Inferior parietal cortex (tissue), 1 donor: ENCODE measurements at regions not wholly inside any gene's neighbourhood (a gene's known extent, or its start where the extent isn't known, plus 50 kb on each side); places are given as distances from the start of the nearest gene placed in this dataset.

Experiments used
- DNase-seq: peaks from one replicate; pipeline ENCODE4 v3.0.0-alpha.2; 2016; ENCODE audit errors: extremely low spot score

DNA sequence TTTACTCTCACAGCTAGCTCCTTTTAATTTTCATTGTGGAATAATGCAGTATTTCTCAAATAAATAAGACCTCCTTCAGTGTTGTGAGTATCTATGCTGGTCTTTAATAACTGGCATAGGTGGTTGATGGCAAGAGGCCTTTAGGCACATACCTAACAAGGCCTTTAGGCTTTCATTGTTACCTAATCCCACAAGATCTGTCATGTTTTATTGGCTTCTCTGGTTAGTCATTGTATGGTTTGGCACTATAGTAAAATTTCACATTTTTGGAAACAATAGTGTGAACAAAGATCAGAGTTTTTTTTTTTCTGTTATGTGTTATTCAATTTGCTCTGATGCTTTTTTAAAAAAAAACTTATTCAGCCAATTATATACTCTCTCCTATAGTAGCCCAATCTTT lies 89.8 kb upstream of the NEUROD1 start:
- no peak for DNase-seq

DNA sequence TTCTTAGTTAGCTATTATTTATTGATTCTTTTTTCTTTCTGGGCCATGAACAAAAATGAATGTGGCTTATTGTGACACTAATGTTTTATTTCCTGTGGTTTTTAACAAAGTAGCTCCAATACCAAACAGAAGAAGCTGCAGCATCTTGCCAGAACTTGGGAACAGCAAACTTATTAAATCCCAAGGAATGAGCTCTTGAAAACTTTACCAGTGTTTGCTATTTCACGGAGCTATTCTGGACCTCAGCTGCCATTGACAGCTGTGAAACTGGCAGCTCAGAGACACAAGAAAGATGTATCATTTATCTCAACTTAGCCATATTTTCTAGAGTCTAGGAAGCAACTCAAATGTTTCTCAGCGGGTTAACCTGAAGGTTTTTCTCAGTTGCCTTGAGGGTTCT lies 91.0 kb upstream of the NEUROD1 start:
- DNase-seq, result no peak

DNA sequence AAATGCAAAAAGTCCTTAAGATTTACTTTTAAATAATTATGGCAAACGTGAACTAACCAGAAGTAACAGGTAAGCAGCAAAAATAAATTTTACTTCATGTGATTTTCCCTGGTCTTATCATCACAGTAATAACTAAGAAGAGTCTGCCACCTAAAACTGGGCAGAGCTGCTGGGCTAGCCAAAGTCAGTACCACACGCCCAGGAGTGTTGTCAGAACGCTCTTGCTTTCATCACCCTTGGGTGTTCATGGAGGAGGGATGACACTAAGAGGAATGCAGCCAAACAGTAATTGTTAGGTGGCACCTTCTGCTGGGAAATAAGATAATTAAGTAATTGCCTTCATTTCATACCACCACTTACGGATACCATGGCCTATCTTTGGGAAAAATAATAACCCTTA lies 92.0 kb upstream of the NEUROD1 start:
- no peak for DNase-seq

DNA sequence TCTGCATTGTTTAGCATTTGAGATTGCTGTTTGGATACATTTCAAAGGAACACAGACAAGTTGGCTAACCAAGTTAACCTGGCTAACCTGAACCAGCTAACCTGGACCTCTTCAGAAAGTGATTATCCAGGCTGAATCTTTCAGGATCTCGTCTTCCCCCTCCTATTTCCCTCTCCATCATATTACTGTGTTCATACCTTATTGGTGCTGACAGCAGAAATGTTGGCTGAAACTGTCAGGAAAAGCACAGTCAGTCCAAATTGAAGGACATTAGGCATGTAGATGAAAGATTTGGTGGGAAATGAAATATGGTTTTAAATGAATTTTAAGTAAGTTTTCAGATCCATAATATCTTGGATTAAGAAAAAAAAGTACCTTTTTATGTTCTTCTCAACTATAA lies 92.5 kb upstream of the NEUROD1 start:
- DNase-seq, result no peak

DNA sequence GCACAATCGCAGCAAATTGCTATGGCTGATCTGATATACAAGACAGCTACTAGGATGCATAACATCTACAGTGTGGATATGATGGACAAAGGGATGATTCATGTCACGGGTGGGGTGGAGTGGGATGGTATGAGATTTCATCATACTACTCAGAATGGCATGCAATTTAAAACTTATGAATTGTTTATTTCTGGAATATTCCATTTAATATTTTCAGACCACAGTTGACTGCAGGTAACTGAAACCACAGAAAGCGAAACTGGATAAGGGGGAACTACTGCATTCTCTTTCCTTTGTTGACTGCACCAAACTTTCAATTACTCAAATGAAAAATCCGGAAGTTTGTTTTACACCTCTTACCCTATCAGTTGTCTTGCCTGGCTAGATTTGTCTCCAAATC lies 94.4 kb upstream of the NEUROD1 start:
- DNase-seq, result no peak

DNA sequence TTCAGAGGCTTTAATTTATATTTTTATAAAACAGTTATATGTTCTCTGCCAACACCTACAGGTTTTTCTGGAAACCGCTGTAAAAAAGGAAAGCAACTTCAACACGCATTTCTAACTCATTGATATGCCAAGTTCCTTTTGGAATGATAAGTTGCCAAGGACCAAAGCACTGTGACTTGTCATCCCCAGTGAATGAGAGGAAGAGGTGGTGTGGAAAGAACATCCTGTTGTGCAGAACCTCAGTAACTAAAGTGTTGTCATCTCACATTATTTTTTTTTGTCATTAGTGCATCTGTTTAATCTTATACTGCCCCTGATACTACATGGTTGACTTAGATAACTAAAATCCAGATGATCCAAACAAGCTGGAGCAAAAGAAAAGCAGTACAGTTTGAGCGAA lies 96.0 kb upstream of the NEUROD1 start:
- DNase-seq, result no peak

DNA sequence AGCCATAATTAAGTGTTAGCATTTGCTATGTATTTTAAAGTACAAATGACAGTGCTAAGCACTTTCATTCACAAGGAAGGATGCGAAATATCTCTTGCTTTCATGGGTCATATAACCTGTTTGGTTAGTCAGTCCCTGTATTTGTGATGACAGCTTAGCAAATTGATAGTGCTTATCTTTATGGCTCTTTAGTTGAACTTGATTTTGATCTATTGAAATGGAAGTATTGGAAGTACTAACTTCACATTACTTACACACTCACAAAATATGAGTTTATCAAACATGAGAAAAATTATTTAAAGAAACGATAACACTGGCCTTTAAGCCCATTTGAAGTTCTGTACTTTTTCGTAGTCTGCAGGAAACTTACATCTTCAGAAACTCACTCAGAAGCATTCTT lies 97.4 kb upstream of the NEUROD1 start:
- no peak for DNase-seq

DNA sequence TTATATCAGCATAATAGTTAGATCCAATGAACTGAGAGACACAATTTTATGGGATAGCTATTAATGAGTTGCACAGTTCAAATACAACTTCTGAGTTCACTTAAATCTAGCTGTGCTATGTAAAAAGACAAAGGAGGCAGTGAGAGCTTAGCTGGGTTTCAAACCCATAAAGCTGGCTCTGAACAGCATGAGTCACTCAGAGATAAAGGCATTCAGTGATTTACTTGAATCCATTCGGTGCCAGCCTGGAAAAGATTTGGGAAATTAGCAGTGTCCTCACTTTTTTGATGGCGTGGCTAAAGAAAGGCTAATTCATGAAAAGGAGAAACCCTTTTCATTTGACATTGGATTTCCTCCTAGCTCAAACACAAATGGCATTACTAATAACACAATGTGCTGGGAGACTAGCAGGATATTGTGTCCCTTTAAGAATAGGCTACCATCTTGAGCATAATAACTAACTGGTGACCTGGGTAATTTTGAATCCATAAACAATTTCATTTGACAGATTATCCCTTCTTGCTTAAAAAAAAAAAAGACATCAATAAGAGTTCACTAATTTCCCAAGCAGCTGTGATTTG lies 98.4 kb upstream of the NEUROD1 start:
- no peak for DNase-seq

DNA sequence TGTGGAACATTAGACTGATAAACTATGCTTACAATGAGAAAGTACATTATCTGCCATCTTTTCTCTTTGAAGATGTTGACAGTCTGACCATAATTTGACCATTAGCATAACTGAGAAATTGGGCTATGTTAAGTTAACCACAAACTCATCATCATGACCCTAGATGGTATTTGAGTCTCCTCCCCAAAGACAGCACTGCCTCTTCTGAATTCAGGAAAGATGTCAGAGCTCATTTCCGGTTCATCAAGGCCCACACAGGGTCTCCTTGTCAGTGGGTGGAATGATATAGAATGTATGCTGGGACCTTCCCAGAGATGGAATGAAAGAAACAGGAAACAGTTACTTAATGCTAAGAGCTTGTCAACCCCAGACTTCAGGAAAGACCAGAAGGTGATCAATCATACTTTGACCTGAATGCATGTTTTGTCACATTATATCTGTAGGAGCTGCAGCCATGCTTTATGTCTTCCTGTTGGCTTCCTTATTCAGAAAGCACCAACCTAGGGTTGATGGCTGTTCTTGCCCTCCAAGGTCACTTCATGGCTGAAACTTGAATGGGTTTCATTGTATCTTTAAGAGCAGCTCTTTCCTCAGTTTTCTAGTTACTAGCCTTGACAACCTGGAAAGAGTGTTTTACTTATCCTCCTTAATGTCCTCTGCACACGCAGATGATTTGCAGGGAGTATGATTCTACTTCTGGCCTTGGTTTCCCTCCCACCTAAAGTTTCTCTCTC lies 99.1 kb upstream of the NEUROD1 start:
- no peak for DNase-seq

DNA sequence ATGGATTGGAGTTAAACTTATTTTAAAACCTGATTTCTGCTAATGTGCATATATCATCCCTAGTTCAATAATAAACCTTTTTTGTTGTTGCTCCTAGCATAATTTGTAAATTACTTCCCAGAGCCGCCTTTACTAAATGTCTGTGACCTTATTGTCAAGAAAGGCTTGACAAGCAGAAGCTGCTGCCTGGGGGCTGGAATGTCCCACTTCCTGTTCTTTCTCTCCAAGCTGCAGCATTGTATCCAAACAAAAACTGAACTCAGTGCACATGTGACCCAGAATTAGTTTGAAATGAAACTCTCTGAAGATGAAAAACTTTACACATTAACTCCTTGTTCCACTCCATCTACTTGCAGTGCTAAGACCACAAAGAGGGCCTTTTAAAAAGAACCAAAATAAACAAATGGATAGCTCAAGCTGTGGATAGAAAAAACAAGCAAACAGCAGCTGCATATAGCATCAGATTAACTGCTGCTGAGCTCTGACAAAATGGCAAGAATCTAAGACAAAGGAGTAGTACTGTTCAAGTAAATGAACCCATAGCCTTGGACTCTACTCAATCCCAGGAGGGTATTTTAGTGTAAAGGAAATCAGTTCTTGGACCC lies 99.8 kb upstream of the NEUROD1 start:
- DNase-seq, result no peak

DNA sequence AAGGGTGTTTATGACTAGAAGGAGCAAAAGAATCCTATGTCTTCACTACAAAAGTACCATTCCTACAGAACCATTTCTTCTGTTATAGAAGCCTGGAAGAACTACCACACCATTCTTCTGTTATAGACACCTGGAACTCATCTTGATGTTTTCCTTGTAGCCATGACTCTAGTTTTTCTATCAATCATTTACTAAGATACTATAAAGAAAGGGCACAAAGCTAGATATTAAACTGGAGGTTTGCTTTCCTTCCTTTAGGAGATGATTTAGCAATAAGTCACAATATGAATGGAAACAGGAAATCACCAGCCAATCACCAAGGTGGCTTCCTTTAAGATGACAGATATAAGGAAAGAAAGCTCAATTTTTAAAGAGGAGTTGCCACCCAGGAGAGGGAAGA lies 100.3 kb upstream of the NEUROD1 start:
- no peak for DNase-seq

DNA sequence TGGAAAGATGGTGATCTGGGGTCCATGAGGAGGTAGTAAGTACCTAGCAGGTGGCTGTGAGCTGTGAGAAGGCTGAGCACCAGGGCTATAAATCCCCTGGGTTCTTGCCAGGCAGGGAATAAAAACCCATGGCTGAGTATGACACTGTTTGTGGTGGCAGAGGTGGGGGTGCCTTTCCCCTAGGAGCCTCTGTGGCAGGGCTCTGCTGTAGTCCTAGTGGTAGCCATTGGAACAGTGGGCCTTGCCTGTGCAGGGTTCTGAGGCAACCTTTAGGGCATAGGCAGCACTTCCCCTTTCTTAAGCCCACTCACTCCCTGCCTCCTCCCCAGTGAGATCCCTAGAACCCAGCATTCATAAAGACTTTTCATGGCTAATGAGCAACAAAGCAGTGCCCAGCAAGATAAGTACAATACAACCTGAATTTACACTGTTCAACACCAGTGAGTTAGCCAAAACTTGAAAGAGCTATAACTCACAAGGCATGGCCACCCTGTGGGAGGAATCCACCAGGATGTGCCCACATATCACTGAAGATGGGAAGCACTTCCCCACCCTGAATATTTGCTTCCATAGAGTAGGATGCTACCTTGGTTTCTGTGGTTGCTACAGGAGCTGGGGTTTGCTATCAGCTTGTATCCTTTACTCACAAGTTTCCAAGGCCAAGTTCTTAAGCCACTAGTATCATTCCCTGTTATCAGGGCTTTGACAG lies 100.9 kb upstream of the NEUROD1 start:
- no peak for DNase-seq

DNA sequence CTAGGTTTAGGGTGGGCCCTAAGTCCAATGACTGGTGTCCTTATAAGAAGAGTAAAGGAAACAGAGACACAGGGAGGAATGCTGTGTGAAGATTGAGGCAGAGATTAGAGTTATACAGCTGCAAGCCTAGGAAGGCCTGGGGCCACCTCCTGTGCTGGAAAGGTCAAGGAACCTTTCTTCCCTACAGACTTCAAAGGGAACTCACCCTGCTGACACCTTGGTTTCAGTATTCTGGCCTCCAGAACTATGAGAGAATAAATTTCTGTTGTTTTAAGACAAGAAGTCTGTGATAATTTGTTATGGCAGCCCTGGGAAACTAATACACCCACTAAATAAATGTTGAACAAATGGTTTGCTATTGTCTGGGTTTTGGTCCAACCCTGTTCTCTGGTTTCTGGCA lies 102.3 kb upstream of the NEUROD1 start:
- no peak for DNase-seq

DNA sequence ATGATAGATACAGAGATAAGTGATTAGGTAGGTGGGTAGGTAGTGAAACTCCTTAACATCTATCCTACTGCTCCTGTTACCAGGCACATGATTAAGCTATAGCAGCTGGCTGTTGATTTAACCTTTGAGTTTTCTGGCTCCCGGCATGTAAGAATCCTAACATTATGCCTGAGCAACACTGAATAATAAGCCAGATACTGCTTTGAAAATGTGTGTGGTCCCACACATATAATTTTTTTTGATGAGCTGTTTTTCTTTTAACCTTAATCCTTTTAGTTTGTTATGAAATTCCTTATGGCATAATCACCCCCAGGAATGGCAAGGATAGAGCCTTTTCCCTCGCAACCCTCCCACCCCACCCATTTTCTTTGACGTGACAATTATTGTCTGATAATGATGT lies 104.2 kb upstream of the NEUROD1 start:
- DNase-seq, result no peak

DNA sequence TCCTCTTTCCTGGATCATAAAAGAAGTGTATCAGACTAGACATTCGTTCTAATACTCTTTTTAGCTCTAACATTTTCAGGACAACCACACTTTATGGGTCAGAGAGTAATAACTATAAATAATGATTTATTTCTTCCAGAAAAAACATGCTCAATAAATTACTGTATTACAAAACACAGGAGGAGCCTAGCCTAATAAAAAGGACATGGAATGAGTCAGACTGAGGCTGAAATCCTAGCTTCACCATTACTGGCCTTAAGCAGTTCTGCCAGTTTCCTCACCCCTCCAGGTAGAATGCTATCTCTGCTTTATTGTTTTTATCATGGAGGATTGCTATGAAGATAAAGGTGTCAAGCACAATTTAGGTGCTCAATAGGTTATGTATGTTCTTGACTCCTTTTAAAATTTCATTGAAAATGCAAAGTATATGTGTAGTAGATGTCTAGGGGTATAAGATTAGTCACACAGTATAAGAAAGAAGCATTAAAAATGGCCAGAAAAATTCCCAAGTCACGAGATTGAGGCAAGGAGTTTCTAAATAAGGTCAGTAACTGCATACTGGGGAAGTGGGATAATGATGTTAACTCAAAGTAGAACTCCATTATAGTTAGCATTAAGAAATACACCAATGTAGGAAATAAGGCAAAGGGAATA lies 105.5 kb upstream of the NEUROD1 start:
- DNase-seq, result no peak

DNA sequence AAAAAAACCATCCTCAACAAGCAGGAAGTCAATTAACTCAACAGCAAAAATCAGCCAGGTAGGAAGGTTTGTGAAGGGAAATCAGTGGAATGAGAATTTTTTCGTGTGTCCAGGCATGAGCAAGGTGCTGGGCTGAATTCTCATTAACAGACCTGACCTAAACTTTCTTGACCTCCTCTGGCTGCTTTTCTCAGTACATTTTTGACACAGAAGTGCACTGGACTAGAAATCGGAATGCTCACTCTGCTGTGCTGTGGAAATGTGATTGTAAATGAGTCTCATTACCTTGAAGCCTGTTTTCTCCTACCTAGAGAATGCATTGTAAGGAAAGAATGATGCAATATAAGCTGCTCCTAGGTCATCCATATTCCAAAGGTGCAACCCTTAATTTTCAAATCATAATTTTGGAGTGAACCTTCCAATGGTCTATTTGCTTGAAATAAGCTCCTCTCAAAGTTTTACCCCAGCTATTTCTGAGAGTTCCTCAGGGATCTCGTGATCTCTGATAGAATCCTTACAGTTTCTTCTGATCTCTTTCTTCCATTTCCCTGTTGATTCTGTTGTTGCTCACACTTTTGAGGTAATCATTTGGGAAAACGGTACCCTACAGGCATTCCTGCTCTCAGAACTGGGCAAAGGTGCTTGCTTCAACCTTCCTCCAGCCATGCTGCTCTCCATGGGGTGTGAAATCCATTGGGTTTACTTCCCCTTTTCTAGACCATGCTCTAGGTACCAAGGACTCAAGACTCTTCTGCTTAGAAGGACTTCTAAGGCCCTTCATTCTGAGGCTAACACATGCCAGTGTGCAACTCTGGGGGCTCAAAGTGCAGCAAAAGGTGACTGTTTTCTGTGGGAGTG lies 104.9 kb upstream of the ITPRID2 start:
- no peak for DNase-seq

DNA sequence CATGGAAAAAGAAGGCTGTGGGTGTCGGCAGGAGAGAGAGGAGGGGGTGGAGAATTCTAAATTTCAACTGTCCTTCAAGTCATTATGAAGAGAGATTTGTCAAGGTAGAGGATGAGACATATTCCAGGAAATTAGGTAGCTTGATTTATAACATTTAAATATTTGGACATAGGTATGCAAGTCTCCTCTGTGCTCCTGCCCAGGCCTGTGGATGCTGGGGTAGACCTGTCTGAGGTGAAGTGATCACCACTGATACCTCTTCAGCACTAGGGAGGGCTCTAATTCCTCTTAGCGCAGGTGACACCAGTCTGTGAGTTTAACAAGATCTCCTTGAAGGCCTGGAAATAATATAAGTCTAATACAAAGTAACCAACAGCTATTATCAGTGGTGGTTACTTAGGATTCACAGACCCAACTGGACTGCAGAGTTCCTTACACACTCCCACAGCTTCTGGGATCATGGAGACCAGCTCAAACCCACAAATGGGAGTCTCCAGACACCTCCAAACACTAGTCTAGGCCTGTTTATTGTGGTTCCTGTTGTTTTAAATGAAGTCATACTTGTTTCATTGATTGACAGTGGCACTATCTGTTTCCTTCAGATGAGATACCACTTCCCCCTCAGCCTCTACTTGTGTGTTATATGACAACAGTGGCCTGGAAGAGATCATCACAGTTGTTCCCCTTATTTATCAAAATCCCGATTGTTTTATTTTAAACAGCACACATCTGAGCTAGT lies 104.1 kb upstream of the ITPRID2 start:
- no peak for DNase-seq

DNA sequence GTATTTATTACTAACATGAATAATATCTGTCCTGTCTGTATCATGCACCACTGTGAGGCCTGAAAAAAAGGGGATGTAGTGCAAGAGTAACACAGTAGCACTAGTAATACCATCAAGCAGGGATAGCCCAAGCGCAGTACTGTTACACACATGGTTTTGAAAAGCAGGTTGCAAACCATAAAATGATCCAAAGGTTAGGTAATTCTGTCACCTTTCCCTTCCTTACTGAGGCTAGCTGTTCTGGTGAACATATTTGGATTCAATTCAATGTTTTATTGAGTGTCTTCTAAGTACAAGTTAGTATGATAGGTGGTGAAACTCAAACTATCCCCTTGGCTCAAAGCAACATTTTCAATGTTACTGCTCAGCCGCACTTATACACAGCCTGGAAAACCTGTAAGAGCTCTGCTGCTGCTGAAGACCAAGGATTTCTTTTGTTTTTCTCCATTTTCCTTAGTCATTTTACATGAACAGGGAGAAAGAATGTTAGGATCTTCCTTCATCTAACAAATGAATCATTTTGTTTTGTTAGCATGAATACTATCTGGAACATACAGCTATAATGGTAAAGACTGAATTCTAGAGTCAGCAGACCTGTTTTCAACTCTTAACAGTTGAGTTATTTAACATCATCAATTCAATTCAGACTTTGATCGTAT lies 102.5 kb upstream of the ITPRID2 start:
- no peak for DNase-seq

DNA sequence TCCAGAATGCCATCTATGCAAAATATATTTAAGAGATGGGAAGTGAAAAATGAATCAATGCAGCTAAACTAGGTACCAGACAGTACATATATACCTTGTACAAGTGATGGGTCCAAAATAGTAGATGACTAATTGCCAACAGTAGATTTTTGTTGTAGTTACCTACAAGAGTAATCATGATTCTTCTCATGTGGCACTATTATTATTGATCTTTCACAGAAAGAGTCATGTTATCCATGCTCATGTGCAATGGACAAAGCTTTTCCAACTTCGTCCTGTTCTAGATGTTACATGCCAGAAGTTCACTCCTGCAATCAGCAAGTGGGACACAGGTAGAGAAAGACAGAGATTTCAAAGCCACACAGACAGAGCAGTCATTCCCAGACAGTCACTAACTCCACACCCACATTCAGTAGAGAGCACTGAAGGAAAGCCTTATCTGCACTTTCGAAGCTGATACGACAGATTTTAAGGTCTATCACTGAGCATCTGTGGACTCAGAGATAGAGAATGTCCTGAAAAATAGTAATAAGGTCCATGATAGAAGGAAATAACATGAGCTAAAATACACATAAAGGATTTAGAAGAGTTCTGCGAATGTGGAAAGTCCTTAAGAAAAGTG lies 101.6 kb upstream of the ITPRID2 start:
- DNase-seq, result no peak
